ENCODE measurements at regions not wholly inside any gene's neighbourhood (a gene's known extent, or its start where the extent isn't known, plus 50 kb on each side); places are given as distances from the start of the nearest gene placed in this dataset.
"Not testable (repeated sequence)": the region's sequence is repeated elsewhere in the genome, so short reads cannot be mapped to it uniquely, and the experiment has no call there.

- in situ Hi-C loops (cut with HindIII; ENCODE audit: low pct_ligation_motif_present, low pct_unique_long_range_greater_than_20kb, low sequenced_read_pairs) = no loop called here
Observed at GRCh38 chr6:156593127-156593526, 184.1 kb upstream of the ARID1B start.

GRCh38 chr6:156590482-156590881, 186.7 kb upstream of the ARID1B start:
- DNase-seq = no peak
- in situ Hi-C loops (cut with HindIII; ENCODE audit: low pct_ligation_motif_present, low pct_unique_long_range_greater_than_20kb, low sequenced_read_pairs) = no loop called here

More at GRCh38 chr6:156593127-156593526, 184.1 kb upstream of the ARID1B start:
- DNase-seq = no peak

- DNase-seq = peak; percentile 2
- in situ Hi-C loops (cut with HindIII; ENCODE audit: low pct_ligation_motif_present, low pct_unique_long_range_greater_than_20kb, low sequenced_read_pairs) = no loop called here
Observed at GRCh38 chr6:156589281-156589680, 187.9 kb upstream of the ARID1B start.

GRCh38 chr6:156587751-156588301, 189.4 kb upstream of the ARID1B start:
- no peak for DNase-seq
- in situ Hi-C loops (cut with HindIII; ENCODE audit: low pct_ligation_motif_present, low pct_unique_long_range_greater_than_20kb, low sequenced_read_pairs) = no loop called here

GRCh38 chr6:156587071-156587470, 190.1 kb upstream of the ARID1B start:
- DNase-seq = no peak
- in situ Hi-C loops (cut with HindIII; ENCODE audit: low pct_ligation_motif_present, low pct_unique_long_range_greater_than_20kb, low sequenced_read_pairs) = no loop called here

GRCh38 chr6:156585859-156586258, 191.3 kb upstream of the ARID1B start:
- DNase-seq = no peak
- in situ Hi-C loops (cut with HindIII; ENCODE audit: low pct_ligation_motif_present, low pct_unique_long_range_greater_than_20kb, low sequenced_read_pairs) = no loop called here

- in situ Hi-C loops (cut with HindIII; ENCODE audit: low pct_ligation_motif_present, low pct_unique_long_range_greater_than_20kb, low sequenced_read_pairs); DNase-seq: not testable (repeated sequence)
Observed at GRCh38 chr6:156584121-156584520, 193.1 kb upstream of the ARID1B start.

- DNase-seq = no peak
- in situ Hi-C loops (cut with HindIII; ENCODE audit: low pct_ligation_motif_present, low pct_unique_long_range_greater_than_20kb, low sequenced_read_pairs) = no loop called here
Observed at GRCh38 chr6:156583083-156583482, 194.1 kb upstream of the ARID1B start.

- no peak for DNase-seq
- in situ Hi-C loops (cut with HindIII; ENCODE audit: low pct_ligation_motif_present, low pct_unique_long_range_greater_than_20kb, low sequenced_read_pairs) = no loop called here
Observed at GRCh38 chr6:156582509-156582992, 194.6 kb upstream of the ARID1B start.

- in situ Hi-C loops (cut with HindIII; ENCODE audit: low pct_ligation_motif_present, low pct_unique_long_range_greater_than_20kb, low sequenced_read_pairs) = no loop called here
- no peak for DNase-seq
Observed at GRCh38 chr6:156579564-156579963, 197.6 kb upstream of the ARID1B start.

GRCh38 chr6:156577749-156578148, 199.4 kb upstream of the ARID1B start:
- in situ Hi-C loops (cut with HindIII; ENCODE audit: low pct_ligation_motif_present, low pct_unique_long_range_greater_than_20kb, low sequenced_read_pairs) = no loop called here
- DNase-seq = no peak

- in situ Hi-C loops (cut with HindIII; ENCODE audit: low pct_ligation_motif_present, low pct_unique_long_range_greater_than_20kb, low sequenced_read_pairs) = no loop called here
- no peak for DNase-seq
Observed at GRCh38 chr6:156575361-156575760, 201.8 kb upstream of the ARID1B start.

GRCh38 chr6:156564807-156565149, 212.4 kb upstream of the ARID1B start:
- in situ Hi-C loops (cut with HindIII; ENCODE audit: low pct_ligation_motif_present, low pct_unique_long_range_greater_than_20kb, low sequenced_read_pairs) = no loop called here
- no peak for DNase-seq

- in situ Hi-C loops (cut with HindIII; ENCODE audit: low pct_ligation_motif_present, low pct_unique_long_range_greater_than_20kb, low sequenced_read_pairs) = no loop called here
Observed at GRCh38 chr6:156564127-156564806, 212.9 kb upstream of the ARID1B start.

GRCh38 chr6:156563714-156564113, 213.5 kb upstream of the ARID1B start:
- in situ Hi-C loops (cut with HindIII; ENCODE audit: low pct_ligation_motif_present, low pct_unique_long_range_greater_than_20kb, low sequenced_read_pairs) = no loop called here
- DNase-seq = no peak

More at GRCh38 chr6:156564127-156564806, 212.9 kb upstream of the ARID1B start:
- DNase-seq = peak; percentile 53

GRCh38 chr6:156562636-156563035, 214.5 kb upstream of the ARID1B start:
- in situ Hi-C loops (cut with HindIII; ENCODE audit: low pct_ligation_motif_present, low pct_unique_long_range_greater_than_20kb, low sequenced_read_pairs) = no loop called here
- no peak for DNase-seq

GRCh38 chr6:156562019-156562418, 215.2 kb upstream of the ARID1B start:
- DNase-seq = no peak
- in situ Hi-C loops (cut with HindIII; ENCODE audit: low pct_ligation_motif_present, low pct_unique_long_range_greater_than_20kb, low sequenced_read_pairs) = no loop called here

GRCh38 chr6:156560476-156560875, 216.7 kb upstream of the ARID1B start:
- DNase-seq = no peak
- in situ Hi-C loops (cut with HindIII; ENCODE audit: low pct_ligation_motif_present, low pct_unique_long_range_greater_than_20kb, low sequenced_read_pairs) = no loop called here

- DNase-seq = no peak
- in situ Hi-C loops (cut with HindIII; ENCODE audit: low pct_ligation_motif_present, low pct_unique_long_range_greater_than_20kb, low sequenced_read_pairs) = no loop called here
Observed at GRCh38 chr6:156559162-156559690, 218.0 kb upstream of the ARID1B start.

- in situ Hi-C loops (cut with HindIII; ENCODE audit: low pct_ligation_motif_present, low pct_unique_long_range_greater_than_20kb, low sequenced_read_pairs) = no loop called here
- no peak for DNase-seq
Observed at GRCh38 chr6:156557911-156558259, 219.3 kb upstream of the ARID1B start.
